OCI-LY1 (cell line): ENCODE measurements at regions not wholly inside any gene's neighbourhood (a gene's known extent, or its start where the extent isn't known, plus 50 kb on each side); places are given as distances from the start of the nearest gene placed in this dataset.

Experiments
- CTCF ChIP-seq: fragments of 200-600 bp; sonication (generic), shearing (Covaris generic); IDR thresholded peaks from 2 replicates; pipeline ENCODE4 v1.5.1; 2017; ENCODE audit warnings: mild to moderate bottlenecking, antibody characterized with exemption, low read length, moderate library complexity, mixed read lengths
- EZH2 ChIP-seq: fragments of 200-600 bp; sonication (generic), shearing (Covaris generic); IDR thresholded peaks from 2 replicates; pipeline ENCODE4 v1.8.0; 2017; ENCODE audit warnings: borderline replicate concordance, mixed run types, mild to moderate bottlenecking, antibody characterized with exemption, low read length, moderate library complexity, mixed read lengths

GRCh38 chr5:119930490-119930889 is 301.1 kb downstream of the FAM170A start:
- TF ChIP-seq CTCF: no peak
- TF ChIP-seq EZH2: no peak
